SK-N-DZ (cell line): ENCODE measurements at regions not wholly inside any gene's neighbourhood (a gene's known extent, or its start where the extent isn't known, plus 50 kb on each side); places are given as distances from the start of the nearest gene placed in this dataset.

ENCODE experiments used
- DNase-seq: peaks from one replicate; pipeline ENCODE4 v3.0.0-alpha.2; 2015; ENCODE audit warnings: low spot score

DNA sequence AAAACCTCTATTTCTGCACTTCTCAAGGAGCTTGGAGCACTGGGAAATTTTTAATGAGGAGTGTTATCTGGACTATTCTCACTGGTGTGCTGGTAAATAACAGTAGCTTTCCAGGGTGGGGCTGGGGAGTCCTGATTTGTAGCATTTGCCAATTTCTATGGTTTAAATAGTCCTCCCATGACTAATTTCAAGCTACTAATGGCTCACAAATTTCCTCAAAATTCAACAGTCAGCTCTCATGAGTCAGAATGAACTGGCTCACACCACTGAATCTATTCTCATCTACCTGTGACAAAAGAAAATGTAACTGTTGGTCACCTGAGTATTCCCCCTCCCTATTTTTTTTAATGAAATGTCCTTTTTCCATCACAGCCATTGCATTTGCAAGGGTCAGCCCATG is 449.6 kb downstream of the KIF16B start:
- no peak for DNase-seq

DNA sequence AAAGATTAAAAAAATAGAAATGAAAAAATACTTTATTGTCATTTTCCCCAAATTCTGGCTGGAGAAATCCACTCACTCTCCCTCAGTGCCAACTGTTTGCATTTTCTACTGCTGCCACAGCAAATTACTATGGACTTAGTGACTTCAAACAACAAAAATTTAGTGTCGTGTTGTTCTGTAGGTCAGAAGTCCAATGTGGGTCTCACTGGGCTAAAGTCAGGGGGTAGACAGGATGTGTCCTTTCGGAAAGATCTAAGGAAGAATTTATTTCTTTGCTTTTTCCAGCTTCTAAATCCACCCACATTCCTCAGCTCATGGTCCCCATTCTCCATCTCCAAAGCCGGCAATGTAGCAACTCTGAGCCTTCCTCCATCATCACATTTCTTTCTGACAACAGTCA is 453.3 kb downstream of the KIF16B start:
- no peak for DNase-seq

GRCh38 chr20:16115911-16116552 is 457.2 kb downstream of the KIF16B start:
- DNase-seq: no peak

DNA sequence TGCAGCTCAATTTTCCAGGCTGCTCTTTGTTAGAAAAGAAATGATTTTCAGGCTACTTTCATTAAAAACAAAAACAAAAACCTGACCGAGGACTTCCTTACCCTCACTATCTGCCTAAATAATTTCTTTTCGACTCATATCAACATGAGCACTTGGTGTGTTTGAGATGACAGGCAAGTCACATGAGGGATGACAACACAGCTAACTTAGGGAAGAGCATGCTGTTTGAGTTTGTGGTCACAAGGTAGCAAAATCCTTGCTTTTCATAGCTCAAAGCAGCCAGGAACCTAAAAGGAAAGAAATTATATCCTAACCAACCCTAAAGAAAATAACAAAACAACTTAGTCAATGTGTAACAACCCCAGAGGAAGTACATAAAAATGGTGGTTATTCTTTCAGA is 459.5 kb downstream of the KIF16B start:
- no peak for DNase-seq

GRCh38 chr20:16111852-16112412 is 461.3 kb downstream of the KIF16B start:
- DNase-seq: no peak

DNA sequence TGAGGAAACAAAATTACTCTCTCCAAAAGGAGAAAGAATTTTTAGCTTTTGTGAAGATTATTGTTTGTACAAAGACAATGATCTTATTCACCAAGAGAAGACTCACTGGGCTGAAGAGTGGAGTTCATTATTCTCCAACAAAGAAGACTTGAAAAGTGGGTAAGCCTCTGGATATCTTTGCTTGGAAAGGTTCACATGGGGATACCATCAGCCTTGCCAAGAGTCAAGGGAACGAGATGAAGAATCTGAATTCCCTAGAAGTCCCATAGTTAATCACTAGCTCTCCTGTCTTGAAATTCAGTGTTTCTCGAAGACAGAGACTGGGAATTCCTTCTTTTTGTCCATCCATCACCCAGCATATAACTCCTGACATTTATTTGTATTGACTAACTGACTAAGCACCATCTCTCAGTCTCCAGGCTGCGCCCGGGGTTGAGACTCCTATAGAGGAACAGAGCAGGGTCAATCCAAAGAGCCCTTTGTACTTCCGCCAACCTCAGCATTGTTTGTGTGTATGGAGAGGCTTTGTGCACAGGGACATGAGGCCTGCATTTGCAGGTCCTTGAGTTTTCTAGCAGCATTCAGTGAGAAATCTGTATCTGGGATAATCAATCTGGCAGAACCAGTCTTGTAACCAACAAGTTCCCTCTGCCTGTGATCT is 461.9 kb downstream of the KIF16B start:
- DNase-seq: no peak

DNA sequence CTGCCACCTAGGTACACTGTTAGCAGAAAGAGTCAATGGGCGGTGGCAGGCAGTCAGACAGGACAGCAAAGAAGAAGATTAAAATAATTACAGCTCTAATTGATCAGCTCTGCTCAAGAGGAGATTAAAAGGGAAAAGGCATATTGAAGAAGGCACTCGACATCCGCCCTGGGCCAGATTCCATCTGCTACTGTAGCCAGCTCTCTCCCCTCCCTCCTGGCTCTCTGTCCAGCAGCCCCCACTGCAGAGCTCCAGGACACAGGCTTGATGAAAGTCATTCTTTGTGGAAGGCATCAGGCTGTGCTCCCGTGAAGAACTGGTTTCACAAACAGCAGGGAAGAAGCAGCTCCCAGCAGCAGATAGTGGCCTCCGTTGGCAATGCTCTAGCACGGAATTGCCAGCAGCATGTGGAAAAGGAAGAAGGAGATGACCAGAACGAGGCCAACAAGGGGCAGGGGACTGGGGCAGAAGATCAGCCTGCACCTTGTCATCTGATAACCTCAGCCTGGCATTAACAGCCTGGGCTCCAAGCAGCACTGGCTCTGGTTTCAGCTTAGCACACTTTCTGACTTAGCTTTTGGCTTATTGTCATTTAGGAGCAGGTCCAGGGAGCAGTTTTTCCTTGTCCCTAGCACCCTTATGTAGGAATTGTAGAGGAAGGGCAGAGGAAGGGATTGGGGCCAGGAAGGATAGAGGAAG is 465.9 kb downstream of the KIF16B start:
- DNase-seq: peak; percentile 55

DNA sequence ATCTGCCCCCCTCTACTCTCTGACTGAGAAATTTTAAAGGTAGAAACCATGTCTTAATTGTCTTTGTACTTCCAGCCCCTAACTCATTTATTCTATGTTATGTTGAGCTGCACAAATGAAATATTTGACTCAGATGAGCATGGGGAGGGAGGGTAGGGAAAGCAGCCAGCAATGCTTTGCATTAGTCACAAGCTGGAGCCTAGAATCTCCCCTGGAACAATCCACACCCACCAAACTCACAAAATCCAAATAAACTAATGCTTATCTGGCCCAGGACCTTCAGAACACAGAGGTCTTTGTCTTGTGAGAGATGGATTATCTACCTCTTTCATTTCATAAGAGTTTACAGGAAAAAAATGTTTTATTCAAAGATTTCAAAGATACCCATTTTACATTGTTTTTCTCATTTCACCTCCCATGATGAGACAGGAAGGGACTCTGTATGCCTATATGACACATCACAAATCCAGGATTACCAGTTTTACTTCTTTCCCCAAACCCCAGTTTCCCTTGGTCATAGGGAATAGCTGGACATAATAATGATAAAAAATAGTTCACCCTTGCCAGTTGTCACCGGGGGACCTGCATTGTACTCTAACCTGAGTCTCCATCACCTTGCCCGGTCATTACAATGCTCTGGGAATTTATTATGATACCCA is 466.9 kb downstream of the KIF16B start:
- no peak for DNase-seq

GRCh38 chr20:16104783-16105182 is 468.5 kb downstream of the KIF16B start:
- DNase-seq: peak; percentile 86
